SK-N-SH treated with all-trans-retinoic acid at 6 μM for 48 hours (cell line): ENCODE measurements at regions not wholly inside any gene's neighbourhood (a gene's known extent, or its start where the extent isn't known, plus 50 kb on each side); places are given as distances from the start of the nearest gene placed in this dataset.

ENCODE experiments used
- CREB5 ChIP-seq: fragments of 250-450 bp; sonication (Bioruptor Pico); IDR thresholded peaks from 2 replicates; pipeline ENCODE4 v1.5.1; 2020; ENCODE audit warnings: low read depth, mild to moderate bottlenecking, moderate library complexity
- CSDC2 ChIP-seq: fragments of 250-450 bp; sonication (Bioruptor Pico); IDR thresholded peaks from 2 replicates; pipeline ENCODE4 v1.5.0; 2020; ENCODE audit warnings: mild to moderate bottlenecking, moderate library complexity
- CSRNP3 ChIP-seq: fragments of 250-450 bp; sonication (Bioruptor Pico); IDR thresholded peaks from 2 replicates; pipeline ENCODE4 v1.5.1; 2021; ENCODE audit warnings: mild to moderate bottlenecking, moderate library complexity
- GLIS3 ChIP-seq: fragments of 250-450 bp; sonication (Bioruptor Pico); IDR thresholded peaks from 2 replicates; pipeline ENCODE4 v1.5.0; 2020; ENCODE audit warnings: mild to moderate bottlenecking, moderate library complexity
- ISL1 ChIP-seq: fragments of 250-450 bp; sonication (Bioruptor Pico); IDR thresholded peaks from 2 replicates; pipeline ENCODE4 v2.1.2; 2022; ENCODE audit warnings: mild to moderate bottlenecking, moderate library complexity
- PATZ1 ChIP-seq: fragments of 250-450 bp; sonication (Bioruptor Pico); IDR thresholded peaks from 2 replicates; pipeline ENCODE4 v1.8.0; 2020; ENCODE audit warnings: mild to moderate bottlenecking, moderate library complexity, borderline replicate concordance
- POU6F1 ChIP-seq: fragments of 250-450 bp; sonication (Bioruptor Pico); IDR thresholded peaks from 2 replicates; pipeline ENCODE4 v1.8.0; 2021; ENCODE audit warnings: low read depth, mild to moderate bottlenecking, moderate library complexity, borderline replicate concordance
- TCF4 ChIP-seq: fragments of 250-450 bp; sonication (Bioruptor Pico); IDR thresholded peaks from 2 replicates; pipeline ENCODE4 v1.8.0; 2021; ENCODE audit warnings: mild to moderate bottlenecking, moderate library complexity, borderline replicate concordance
- TOX ChIP-seq: fragments of 250-450 bp; sonication (Bioruptor Pico); IDR thresholded peaks from 2 replicates; pipeline ENCODE4 v1.8.0; 2021; ENCODE audit warnings: mild to moderate bottlenecking, moderate library complexity, borderline replicate concordance
- ZFP30 ChIP-seq: fragments of 450-650 bp; formaldehyde crosslinking; IDR thresholded peaks from 2 replicates; pipeline ENCODE4 v1.5.0; 2022; ENCODE audit warnings: mild to moderate bottlenecking, moderate library complexity
- ZNF565 ChIP-seq: fragments of 450-650 bp; formaldehyde crosslinking; conservative IDR thresholded peaks from 2 replicates; pipeline ENCODE4 v1.5.0; 2020; ENCODE audit warnings: low read depth, mild to moderate bottlenecking, moderate library complexity
- ZNF70 ChIP-seq: fragments of 450-650 bp; formaldehyde crosslinking; IDR thresholded peaks from 2 replicates; pipeline ENCODE4 v1.5.0; 2020; ENCODE audit warnings: mild to moderate bottlenecking, moderate library complexity
- ZNF8 ChIP-seq: fragments of 450-650 bp; formaldehyde crosslinking; IDR thresholded peaks from 2 replicates; pipeline ENCODE4 v1.5.0; 2020; ENCODE audit warnings: mild to moderate bottlenecking, moderate library complexity

- TF ChIP-seq ZNF70 (CRISPR knock-in tag) (no peak), TOX (no peak), TCF4 (CRISPR knock-in tag) (no peak), CREB5 (CRISPR knock-in tag) (no peak), PATZ1 (no peak), ZNF8 (CRISPR knock-in tag) (no peak), ISL1 (CRISPR knock-in tag) (no peak), ZFP30 (CRISPR knock-in tag) (no peak), POU6F1 (CRISPR knock-in tag) (no peak), CSRNP3 (no peak), GLIS3 (no peak), ZNF565 (CRISPR knock-in tag) (no peak), CSDC2 (no peak)
Observed at GRCh38 chr15:31482122-31482922, 155.7 kb downstream of the KLF13 start.
